GM12878 (cell line): ENCODE measurements at regions not wholly inside any gene's neighbourhood (a gene's known extent, or its start where the extent isn't known, plus 50 kb on each side); places are given as distances from the start of the nearest gene placed in this dataset.
A peak's percentile ranks its signal among the peaks of the same experiment; 100 is the strongest.

Source experiments
- BACH1 ChIP-seq: fragments of 450-650 bp; IDR thresholded peaks from 2 replicates; pipeline ENCODE4 v1.6.1; 2017; ENCODE audit warnings: mild to moderate bottlenecking, borderline replicate concordance
- CTCF ChIP-seq, 3 experiments: IDR thresholded peaks in 2 of 3; conservative IDR thresholded peaks in 1 of 3; 2 replicates each; pipeline ENCODE4 v1.5.1; 2011; ENCODE audit warnings: low read depth in 3 of 3, low read length in 3 of 3, mild to moderate bottlenecking in 3 of 3, control low read depth in 2 of 3, moderate library complexity in 2 of 3, inconsistent platforms in 1 of 3, mixed read lengths in 1 of 3; ENCODE audit not compliant: control insufficient read depth in 2 of 3, insufficient read depth in 1 of 3; ENCODE audit errors: extremely low read depth in 1 of 3
- ESRRA ChIP-seq: IDR thresholded peaks from 2 replicates; pipeline ENCODE4 v1.6.1; 2012; ENCODE audit warnings: mild to moderate bottlenecking, low read length, improper control_type of control experiment
- EZH2 ChIP-seq: IDR thresholded peaks from 2 replicates; pipeline ENCODE4 v1.6.1; 2012; ENCODE audit warnings: low read depth, mild to moderate bottlenecking, control low read depth, inconsistent platforms, low read length, borderline replicate concordance; ENCODE audit not compliant: control insufficient read depth
- HDAC6 ChIP-seq: fragments of 200-600 bp; sonication (generic); IDR thresholded peaks from one replicate; pipeline ENCODE4 v1.8.0; 2017; ENCODE audit warnings: antibody characterized with exemption; ENCODE audit not compliant: unreplicated experiment
- JUND ChIP-seq: IDR thresholded peaks from 2 replicates; pipeline ENCODE4 v1.6.1; 2012; ENCODE audit warnings: low read depth, mild to moderate bottlenecking, low read length, improper control_type of control experiment, moderate library complexity
- POLR2AphosphoS5 ChIP-seq: IDR thresholded peaks from 2 replicates; pipeline ENCODE4 v1.6.1; 2011; ENCODE audit warnings: mild to moderate bottlenecking, low read length, inconsistent platforms
- RAD21 ChIP-seq: IDR thresholded peaks from 2 replicates; pipeline ENCODE4 v1.6.1; 2011; ENCODE audit warnings: mild to moderate bottlenecking, low read depth, low read length, moderate library complexity; ENCODE audit not compliant: insufficient read depth
- SIN3A ChIP-seq: IDR thresholded peaks from 2 replicates; pipeline ENCODE4 v1.6.1; 2012; ENCODE audit warnings: low read depth, low read length, improper control_type of control experiment
- SMAD1 ChIP-seq: fragments of 450-650 bp; IDR thresholded peaks from 2 replicates; pipeline ENCODE4 v1.6.1; 2018; ENCODE audit warnings: mild to moderate bottlenecking, low read depth; ENCODE audit not compliant: partially characterized antibody
- SUZ12 ChIP-seq: fragments of 200-600 bp; sonication (generic); IDR thresholded peaks from one replicate; pipeline ENCODE4 v1.6.1; 2018; ENCODE audit warnings: antibody characterized with exemption, mild to moderate bottlenecking; ENCODE audit not compliant: unreplicated experiment
- TAF1 ChIP-seq: IDR thresholded peaks from 2 replicates; pipeline ENCODE4 v1.6.1; 2011; ENCODE audit warnings: mild to moderate bottlenecking, low read depth, low read length, borderline replicate concordance
- TF ChIP-seq, protein P1 (sequence below): IDR thresholded peaks from 2 replicates; pipeline ENCODE4 v1.6.1; 2012; ENCODE audit warnings: low read depth, low read length, improper control_type of control experiment

GRCh38 chr2:175414882-175415487, 233.5 kb upstream of the ATP5MC3 start:
- no peak for TF ChIP-seq HDAC6
- no peak for TF ChIP-seq TAF1
- TF ChIP-seq EZH2: no peak
- peak; percentile 46 for TF ChIP-seq RAD21
- no peak for TF ChIP-seq SUZ12
- TF ChIP-seq JUND: no peak
- TF ChIP-seq CTCF (IDR thresholded peaks at IDR 0.05 in 2 of 3, conservative IDR thresholded peaks at IDR 0.05 in 1 of 3; ENCODE audit: control insufficient read depth in 2 of 3, extremely low read depth in 1 of 3, insufficient read depth in 1 of 3, low read depth in 3 of 3, low read length in 3 of 3): peak; percentile 46 to 71 (median 48)
- TF ChIP-seq ESRRA: no peak
- TF ChIP-seq BACH1: no peak
- TF ChIP-seq, protein P1, sequence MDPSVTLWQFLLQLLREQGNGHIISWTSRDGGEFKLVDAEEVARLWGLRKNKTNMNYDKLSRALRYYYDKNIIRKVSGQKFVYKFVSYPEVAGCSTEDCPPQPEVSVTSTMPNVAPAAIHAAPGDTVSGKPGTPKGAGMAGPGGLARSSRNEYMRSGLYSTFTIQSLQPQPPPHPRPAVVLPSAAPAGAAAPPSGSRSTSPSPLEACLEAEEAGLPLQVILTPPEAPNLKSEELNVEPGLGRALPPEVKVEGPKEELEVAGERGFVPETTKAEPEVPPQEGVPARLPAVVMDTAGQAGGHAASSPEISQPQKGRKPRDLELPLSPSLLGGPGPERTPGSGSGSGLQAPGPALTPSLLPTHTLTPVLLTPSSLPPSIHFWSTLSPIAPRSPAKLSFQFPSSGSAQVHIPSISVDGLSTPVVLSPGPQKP: no peak
- no peak for TF ChIP-seq SIN3A
- no peak for TF ChIP-seq SMAD1
- no peak for TF ChIP-seq POLR2AphosphoS5
